Stimulated activated CD4-positive, alpha-beta T cell treated with anti-CD3 and anti-CD28 coated beads, TNF-alpha, amount 100 ng/mL, for 24 hours (primary cell): ENCODE measurements at regions not wholly inside any gene's neighbourhood (a gene's known extent, or its start where the extent isn't known, plus 50 kb on each side); places are given as distances from the start of the nearest gene placed in this dataset.

ENCODE experiments used
- DNase-seq, 3 experiments: peaks; one replicate each; pipeline ENCODE4 v3.0.0-alpha.2; 2020; ENCODE audit warnings: low read depth in 3 of 3

DNA sequence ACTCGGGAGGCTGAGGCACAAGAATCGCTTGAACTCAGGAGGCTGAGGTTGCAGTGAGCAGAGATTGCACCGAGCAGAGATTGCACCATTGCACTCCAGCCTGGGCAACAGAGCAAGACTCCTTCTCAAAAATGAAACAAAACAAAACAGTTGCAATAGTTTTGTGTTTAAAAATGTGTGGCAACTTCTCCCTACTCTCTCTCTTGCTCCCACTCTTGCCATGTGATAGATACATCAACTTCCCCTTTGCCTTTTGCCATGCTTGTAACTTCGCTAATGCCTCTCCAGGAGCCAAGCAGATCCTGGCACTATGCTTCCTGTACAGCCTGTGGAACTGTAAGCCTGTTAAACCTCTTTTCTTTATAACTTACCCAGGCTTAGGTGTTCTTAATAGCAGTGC, 52.5 kb upstream of the INTU start:
- no peak for DNase-seq

DNA sequence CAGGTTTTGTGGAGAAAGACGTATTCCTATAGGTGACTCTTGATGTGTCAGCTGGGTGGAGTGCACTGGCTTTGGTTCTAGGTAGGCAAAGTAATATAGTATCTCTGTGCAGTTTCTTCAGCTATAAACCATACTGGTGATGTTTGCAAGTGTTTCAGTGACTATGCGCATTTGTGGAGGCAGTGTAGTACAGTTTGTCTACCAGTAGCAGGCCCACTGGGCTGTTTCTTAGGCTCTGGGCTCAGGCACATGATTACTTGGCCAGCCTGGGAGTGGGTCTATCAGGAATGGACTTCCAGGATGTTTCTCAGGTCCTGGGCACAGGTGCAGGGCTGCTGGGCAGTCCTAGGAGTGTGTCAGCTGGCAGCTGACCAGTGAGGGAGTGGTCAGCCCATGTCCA, 51.9 kb upstream of the INTU start:
- DNase-seq: no peak
